NB4 (cell line): ENCODE measurements at regions not wholly inside any gene's neighbourhood (a gene's known extent, or its start where the extent isn't known, plus 50 kb on each side); places are given as distances from the start of the nearest gene placed in this dataset.
"Not testable (repeated sequence)": the region's sequence is repeated elsewhere in the genome, so short reads cannot be mapped to it uniquely, and the experiment has no call there.

Source experiments
- MYC ChIP-seq: IDR thresholded peaks from 2 replicates; pipeline ENCODE4 v1.6.1; 2011; ENCODE audit warnings: low read depth, low read length
- POLR2A ChIP-seq: IDR thresholded peaks from 2 replicates; pipeline ENCODE4 v1.6.1; 2011; ENCODE audit warnings: mild to moderate bottlenecking; ENCODE audit not compliant: insufficient read length; ENCODE audit errors: extremely low read depth
- TF ChIP-seq, protein P1 (sequence below): IDR thresholded peaks from one replicate; pipeline ENCODE4 v1.5.1; 2012; ENCODE audit warnings: low read depth, low read length

DNA sequence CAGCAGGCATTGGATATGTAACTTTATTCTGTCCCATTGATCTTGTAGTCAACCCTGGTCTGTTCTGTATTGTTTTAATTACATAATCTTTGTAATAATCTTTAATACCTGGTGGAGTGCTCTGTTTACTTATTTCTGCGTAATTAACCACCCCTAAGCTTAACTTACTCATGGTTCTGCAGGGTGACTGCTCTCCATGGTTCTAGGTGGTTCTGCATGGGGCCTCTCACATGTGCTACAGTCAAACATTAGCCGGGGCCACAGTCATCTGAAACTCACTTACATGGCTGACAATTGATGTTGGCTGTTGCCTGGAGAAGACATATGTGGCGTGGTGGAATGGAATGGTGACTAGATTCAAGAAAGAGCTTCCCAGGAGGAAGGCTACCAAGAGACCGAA, 1709.8 kb downstream of the SPATA31A7 start:
- TF ChIP-seq, protein P1, sequence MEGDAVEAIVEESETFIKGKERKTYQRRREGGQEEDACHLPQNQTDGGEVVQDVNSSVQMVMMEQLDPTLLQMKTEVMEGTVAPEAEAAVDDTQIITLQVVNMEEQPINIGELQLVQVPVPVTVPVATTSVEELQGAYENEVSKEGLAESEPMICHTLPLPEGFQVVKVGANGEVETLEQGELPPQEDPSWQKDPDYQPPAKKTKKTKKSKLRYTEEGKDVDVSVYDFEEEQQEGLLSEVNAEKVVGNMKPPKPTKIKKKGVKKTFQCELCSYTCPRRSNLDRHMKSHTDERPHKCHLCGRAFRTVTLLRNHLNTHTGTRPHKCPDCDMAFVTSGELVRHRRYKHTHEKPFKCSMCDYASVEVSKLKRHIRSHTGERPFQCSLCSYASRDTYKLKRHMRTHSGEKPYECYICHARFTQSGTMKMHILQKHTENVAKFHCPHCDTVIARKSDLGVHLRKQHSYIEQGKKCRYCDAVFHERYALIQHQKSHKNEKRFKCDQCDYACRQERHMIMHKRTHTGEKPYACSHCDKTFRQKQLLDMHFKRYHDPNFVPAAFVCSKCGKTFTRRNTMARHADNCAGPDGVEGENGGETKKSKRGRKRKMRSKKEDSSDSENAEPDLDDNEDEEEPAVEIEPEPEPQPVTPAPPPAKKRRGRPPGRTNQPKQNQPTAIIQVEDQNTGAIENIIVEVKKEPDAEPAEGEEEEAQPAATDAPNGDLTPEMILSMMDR = not testable (repeated sequence)
- TF ChIP-seq MYC, POLR2A: not testable (repeated sequence)
